Cardiac septum (tissue), 1 donor: ENCODE measurements at regions not wholly inside any gene's neighbourhood (a gene's known extent, or its start where the extent isn't known, plus 50 kb on each side); places are given as distances from the start of the nearest gene placed in this dataset.
"Not testable (repeated sequence)": the region's sequence is repeated elsewhere in the genome, so short reads cannot be mapped to it uniquely, and the experiment has no call there.

Source experiments
- DNase-seq: peaks from one replicate; pipeline ENCODE4 v3.0.0-alpha.2; 2020; ENCODE audit warnings: low spot score
- intact Hi-C: fragments of 100-400 bp; cut with DNase I; formaldehyde crosslinking; loops from one replicate; pipeline ENCODE4 v1.14.0; 2022
- donor health status: DM: no; HTN: no; CAD: no.

DNA sequence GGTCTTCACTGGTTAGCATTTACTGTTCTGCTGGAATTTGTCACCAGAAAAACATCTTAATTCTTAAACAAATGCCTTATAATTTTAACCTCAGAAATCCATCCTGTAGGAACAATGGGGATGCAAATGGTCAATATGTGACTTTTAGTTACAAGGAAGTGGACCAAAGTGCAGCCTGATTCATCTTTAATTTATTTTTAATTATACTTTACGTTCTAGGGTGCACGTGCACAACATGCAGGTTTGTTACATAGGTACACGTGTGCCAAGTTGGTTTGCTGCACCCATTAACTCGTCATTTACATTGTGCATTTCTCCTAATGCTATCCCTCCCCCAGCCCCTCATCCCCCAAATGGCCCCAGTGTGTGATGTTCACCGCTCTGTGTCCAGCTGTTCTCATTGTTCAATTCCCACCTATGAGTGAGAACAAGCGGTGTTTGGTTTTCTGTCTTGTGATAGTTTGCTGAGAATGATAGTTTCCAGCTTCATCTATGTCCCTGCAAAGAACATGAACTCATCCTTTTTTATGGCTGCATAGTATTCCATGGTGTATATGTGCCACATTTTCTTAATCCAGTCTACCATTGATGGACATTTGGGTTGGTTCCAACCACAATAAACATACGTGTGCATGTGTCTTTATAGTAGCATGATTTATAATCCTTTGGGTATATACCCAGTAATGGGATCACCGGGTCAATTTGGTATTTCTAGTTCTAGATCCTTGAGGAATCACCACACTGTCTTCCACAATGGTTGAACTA lies 262.5 kb upstream of the PTGER4 start:
- intact Hi-C loops, DNase-seq: not testable (repeated sequence)

- intact Hi-C loops, result no loop called here
- DNase-seq, result no peak
Measured at GRCh38 chr5:40416588-40416987, 263.1 kb upstream of the PTGER4 start.

GRCh38 chr5:40416098-40416497 lies 263.6 kb upstream of the PTGER4 start:
- intact Hi-C loops, result no loop called here
- DNase-seq, result no peak

DNA sequence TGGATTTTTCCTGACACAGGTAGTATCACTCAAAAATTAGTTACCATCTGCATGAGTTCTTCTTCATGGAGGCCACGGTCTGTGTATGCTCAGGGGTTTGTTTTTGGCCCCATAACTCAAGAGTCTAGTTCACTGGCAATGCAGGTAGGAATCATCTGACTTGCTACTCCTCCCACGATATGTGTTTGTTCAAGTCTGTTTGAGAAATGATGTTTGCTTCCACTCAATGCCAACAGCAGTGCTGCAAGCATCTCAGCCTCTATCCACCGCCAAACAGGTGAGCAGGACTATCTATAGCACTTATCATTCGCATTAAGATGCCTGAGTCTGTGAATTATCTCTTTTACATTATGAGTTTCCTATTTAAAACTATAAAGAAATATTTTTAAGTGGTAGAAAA lies 264.8 kb upstream of the PTGER4 start:
- intact Hi-C loops, result no loop called here
- no peak for DNase-seq

DNA sequence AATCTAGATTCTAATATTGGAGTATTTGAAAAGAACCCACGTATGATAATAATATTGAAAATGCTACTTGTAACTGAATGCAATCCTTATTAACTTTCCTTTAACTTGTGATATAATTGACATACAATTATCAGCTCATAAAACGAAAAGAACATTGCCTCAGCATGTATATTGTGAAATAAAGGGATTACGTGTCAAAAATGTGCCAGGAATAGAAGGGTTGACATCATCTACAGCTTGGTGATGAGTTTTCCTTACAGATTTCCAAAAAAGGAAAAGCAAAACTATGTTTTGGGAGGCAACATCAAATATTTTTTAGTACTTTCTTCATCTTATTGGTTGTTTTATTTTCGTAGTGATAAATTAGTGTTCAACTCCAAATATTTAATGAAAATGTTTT lies 266.0 kb upstream of the PTGER4 start:
- intact Hi-C loops, result no loop called here
- DNase-seq, result no peak

- intact Hi-C loops, result no loop called here
- DNase-seq, result no peak
Measured at GRCh38 chr5:40412771-40413170, 266.9 kb upstream of the PTGER4 start.

DNA sequence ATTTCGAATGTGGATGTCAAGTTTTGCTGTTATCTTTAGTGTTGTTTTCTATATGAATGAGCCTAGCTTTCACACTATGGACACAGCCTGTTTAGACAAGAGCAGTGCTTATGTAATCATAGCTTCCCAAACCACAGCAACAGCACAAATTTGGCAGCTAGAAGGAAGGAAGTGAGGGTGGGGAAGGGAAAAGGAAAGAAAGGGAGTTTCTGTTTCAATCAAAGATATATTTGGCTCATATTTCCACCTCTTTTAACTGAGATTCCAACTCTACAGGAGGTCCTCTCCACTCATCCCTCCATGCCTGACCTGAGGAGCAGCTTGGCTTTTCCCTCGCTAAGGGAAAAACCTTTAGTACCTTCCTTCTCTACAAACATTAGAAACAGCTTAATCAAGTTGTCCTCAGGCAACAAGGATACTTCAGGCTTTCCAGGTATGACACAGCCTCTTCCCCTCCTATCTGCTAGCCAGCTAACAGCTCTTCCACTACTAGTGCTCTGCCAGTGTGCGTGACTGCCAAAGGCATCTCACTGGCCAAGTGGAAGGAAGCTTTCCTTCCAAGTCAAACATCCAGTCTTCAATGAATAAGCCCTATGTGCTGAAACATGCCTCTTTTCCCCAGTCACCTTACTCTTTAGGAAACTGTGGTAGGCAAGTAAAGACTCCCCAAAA lies 268.6 kb upstream of the PTGER4 start:
- intact Hi-C loops, result no loop called here
- DNase-seq, result no peak

DNA sequence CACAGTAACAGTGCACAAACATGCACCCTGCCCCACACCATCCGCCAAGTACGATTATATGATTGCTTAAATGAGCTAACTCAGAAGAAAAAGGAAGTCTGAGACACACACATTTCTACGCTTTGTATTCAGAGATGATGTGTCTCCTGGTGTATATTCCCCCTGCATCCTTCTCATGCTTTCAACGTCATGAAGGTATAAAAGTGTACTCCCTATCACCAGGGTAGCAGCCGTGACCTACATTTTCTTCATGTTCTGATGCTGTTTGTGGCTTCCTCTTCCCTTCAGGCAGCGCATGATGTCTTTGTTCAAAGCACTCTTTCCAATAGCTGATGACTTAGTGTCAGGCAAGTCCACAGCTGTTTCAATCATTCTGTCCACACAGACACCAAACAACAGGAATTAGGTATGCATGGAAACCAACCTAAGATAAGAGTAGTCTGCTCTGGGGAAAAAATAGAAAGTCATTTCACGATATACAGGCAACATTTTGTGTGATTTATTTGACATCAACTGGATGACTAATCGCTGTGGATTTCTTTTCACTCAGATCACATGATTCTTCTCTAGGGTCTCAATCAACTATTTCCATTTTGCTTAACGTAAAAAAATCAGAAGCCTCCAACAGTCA lies 269.4 kb upstream of the PTGER4 start:
- intact Hi-C loops, result no loop called here
- DNase-seq, result no peak

- no peak for DNase-seq
- intact Hi-C loops, result loop anchor here (5.0 kb wide), 1 partner anchor 278 kb away; no protein-coding TSS in a partner anchor
Measured at GRCh38 chr5:40409601-40410000, 270.1 kb upstream of the PTGER4 start.

GRCh38 chr5:40406741-40407211 lies 272.9 kb upstream of the PTGER4 start:
- no peak for DNase-seq
- intact Hi-C loops, result loop anchor here (5.0 kb wide), 1 partner anchor 281 kb away; no protein-coding TSS in a partner anchor

DNA sequence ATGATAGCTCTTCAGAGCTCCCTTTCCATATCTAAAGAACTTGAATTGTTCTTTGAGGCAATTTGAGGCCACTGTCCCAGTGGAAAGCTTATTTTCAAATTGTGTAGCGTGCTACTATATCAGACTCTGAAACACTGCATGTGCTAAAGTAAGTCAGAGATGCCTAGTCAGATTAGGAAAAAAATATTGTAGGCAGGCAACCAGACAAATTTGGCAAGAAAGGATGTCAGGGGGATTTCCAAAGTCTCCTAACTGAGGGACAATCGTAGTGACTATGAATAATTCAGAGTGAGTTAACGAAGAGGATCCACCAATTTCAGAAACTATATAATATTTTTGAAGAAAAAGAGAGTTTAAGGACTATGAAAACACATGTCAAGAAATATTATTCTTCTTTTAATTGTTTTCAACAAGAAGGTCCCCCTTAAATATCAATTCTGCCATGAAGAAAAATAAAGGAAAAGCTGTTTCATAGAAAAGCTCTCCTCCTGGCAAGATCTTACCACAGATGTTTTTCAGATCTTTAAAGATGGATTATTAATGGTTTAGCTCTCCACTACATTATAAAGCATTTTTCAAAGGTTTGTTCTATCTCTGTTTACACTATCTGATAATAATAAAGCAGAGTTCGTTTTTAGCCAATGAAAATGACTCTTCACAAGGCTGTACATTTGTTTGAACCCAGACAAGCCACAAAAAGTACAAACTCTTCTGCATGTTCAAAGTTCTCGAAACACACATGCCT lies 273.5 kb upstream of the PTGER4 start:
- DNase-seq, result no peak
- intact Hi-C loops, result loop anchor here (5.0 kb wide), 1 partner anchor 281 kb away; no protein-coding TSS in a partner anchor

DNA sequence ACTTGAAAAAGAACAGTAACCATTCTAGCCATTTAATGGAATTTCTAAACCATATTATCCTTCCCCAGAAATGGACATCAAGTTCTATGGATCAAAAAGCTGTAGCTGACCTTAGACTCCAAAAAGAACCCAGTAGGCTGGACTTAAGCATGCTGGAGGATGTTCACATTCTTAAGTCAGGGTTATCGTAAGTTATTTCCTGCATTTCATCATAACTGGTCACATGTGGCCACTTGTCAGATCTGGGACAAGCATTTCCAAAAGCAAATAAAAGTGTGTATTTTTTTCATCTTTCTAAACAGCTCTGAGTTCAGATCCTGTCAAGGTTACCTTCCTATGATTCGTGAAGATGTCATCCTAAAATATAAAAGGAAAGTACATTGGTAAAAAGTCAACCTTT lies 274.5 kb upstream of the PTGER4 start:
- no peak for DNase-seq
- intact Hi-C loops, result loop anchor here (5.0 kb wide), 1 partner anchor 282 kb away; no protein-coding TSS in a partner anchor

- intact Hi-C loops, result loop anchor here (5.0 kb wide), 1 partner anchor 283 kb away; no protein-coding TSS in a partner anchor
- DNase-seq, result no peak
Measured at GRCh38 chr5:40404613-40405012, 275.1 kb upstream of the PTGER4 start.

GRCh38 chr5:40402007-40402364 lies 277.7 kb upstream of the PTGER4 start:
- DNase-seq, result no peak
- intact Hi-C loops, result no loop called here

DNA sequence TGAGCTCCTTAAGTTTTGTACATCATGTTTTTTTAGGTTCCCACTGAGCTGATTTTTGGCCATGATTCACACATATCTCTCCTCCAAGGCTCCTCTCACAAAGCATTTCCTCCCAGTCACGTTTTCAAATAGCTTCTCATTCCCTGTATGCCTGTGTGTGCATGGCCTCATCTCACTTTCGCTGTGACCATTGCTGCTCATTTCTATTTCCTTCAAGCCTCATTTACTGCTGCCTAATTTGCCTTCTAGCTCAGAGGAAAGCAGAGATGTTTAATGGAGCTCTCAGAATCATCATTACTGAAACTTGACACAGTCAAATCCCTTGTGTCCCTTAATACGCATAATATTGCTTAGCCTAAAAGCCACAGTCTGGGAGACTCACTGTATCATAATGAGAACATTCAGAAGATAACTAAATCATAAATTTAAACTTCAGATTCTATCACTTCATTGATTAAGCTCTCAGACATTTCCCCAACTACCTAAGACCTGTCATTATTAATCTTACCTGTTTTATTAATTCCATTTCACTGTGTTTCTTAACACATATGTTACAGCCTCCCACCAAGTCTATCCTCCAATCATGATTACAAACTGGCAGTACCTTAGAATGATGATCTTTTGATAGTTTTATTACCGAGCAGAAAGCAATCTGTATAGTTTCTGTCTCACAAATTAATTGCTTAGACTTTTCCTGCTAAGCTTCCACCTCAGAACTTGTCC lies 278.3 kb upstream of the PTGER4 start:
- no peak for DNase-seq
- intact Hi-C loops, result no loop called here

DNA sequence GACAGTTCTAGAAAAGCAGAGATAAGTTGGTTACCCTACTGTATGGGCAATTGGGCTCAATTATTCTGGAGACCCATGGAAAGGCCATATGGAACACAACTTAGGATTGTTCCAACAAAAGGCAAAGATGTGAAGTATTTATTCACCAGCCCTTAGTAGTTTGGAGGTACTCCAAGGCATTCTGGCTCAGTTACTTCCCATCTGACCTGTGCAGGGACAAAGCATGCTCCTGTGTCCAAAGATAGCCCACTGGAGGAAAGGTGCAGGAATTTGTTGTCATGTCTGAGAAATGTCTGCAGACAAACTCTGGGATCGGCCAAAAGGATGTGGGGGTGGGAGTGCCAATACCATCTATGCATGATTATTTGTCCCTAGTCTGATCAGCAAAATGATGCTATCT lies 279.5 kb upstream of the PTGER4 start:
- intact Hi-C loops, result no loop called here
- no peak for DNase-seq

DNA sequence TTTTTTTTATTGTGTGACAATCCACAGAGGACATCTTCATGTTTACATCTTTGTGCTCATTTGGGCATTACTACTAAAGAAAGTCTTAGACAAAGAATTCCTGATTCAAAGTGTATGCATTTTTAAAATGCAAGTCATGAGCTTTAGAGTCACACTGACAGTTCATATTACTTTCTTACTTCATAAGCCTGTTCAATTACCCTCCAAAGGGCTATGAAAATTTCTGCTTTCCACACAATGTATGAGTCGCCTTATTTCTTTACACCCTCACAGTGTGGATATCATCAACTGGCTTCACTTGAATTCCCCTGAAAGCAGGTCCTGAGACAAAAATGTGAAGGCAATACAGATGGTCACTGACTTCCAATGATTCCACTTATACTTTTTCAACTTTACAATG lies 280.4 kb upstream of the PTGER4 start:
- DNase-seq, result no peak
- intact Hi-C loops, result no loop called here

GRCh38 chr5:40397976-40398375 lies 281.7 kb upstream of the PTGER4 start:
- intact Hi-C loops, result no loop called here

DNA sequence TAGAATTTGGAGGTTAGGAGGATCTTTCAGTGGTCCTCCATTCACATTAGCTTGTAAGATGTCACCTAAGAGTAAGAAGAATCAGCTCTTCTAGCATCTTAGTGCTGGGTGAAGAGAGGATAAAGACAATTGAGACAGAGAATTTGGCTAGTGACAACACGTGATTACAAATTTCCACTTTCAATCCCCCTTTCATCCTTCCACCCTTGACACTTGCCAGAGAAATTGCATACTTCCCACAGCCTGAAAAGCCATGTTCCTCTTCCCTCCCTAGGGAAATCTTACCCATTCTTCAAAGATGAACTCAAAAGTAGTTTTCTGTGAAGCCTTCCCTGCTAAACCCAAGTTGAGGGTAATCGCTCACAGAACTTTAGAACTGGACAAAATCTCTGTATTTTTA lies 282.6 kb upstream of the PTGER4 start:
- intact Hi-C loops, result no loop called here

More at GRCh38 chr5:40397976-40398375, 281.7 kb upstream of the PTGER4 start:
- DNase-seq, result no peak

More for the DNA sequence above, 282.6 kb upstream of the PTGER4 start:
- DNase-seq, result no peak
